ENCODE measurements at regions not wholly inside any gene's neighbourhood (a gene's known extent, or its start where the extent isn't known, plus 50 kb on each side); places are given as distances from the start of the nearest gene placed in this dataset.

GRCh38 chr12:115203701-115204100, 519.7 kb upstream of the TBX3 start (continued):
- TF ChIP-seq, protein P1, sequence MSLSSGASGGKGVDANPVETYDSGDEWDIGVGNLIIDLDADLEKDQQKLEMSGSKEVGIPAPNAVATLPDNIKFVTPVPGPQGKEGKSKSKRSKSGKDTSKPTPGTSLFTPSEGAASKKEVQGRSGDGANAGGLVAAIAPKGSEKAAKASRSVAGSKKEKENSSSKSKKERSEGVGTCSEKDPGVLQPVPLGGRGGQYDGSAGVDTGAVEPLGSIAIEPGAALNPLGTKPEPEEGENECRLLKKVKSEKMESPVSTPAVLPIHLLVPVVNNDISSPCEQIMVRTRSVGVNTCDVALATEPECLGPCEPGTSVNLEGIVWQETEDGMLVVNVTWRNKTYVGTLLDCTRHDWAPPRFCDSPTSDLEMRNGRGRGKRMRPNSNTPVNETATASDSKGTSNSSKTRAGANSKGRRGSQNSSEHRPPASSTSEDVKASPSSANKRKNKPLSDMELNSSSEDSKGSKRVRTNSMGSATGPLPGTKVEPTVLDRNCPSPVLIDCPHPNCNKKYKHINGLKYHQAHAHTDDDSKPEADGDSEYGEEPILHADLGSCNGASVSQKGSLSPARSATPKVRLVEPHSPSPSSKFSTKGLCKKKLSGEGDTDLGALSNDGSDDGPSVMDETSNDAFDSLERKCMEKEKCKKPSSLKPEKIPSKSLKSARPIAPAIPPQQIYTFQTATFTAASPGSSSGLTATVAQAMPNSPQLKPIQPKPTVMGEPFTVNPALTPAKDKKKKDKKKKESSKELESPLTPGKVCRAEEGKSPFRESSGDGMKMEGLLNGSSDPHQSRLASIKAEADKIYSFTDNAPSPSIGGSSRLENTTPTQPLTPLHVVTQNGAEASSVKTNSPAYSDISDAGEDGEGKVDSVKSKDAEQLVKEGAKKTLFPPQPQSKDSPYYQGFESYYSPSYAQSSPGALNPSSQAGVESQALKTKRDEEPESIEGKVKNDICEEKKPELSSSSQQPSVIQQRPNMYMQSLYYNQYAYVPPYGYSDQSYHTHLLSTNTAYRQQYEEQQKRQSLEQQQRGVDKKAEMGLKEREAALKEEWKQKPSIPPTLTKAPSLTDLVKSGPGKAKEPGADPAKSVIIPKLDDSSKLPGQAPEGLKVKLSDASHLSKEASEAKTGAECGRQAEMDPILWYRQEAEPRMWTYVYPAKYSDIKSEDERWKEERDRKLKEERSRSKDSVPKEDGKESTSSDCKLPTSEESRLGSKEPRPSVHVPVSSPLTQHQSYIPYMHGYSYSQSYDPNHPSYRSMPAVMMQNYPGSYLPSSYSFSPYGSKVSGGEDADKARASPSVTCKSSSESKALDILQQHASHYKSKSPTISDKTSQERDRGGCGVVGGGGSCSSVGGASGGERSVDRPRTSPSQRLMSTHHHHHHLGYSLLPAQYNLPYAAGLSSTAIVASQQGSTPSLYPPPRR (CRISPR knock-in tag; IDR thresholded peaks at IDR 0.05; ENCODE audit: borderline replicate concordance) = no peak
- TF ChIP-seq ZNF785 (CRISPR knock-in tag; IDR thresholded peaks at IDR 0.05) (no peak), MECOM (CRISPR knock-in tag; IDR thresholded peaks at IDR 0.05) (no peak), MTF1 (CRISPR knock-in tag; IDR thresholded peaks at IDR 0.05; ENCODE audit: borderline replicate concordance) (no peak), SMARCA4 (IDR thresholded peaks at IDR 0.05) (no peak), EWSR1 (IDR thresholded peaks at IDR 0.05; ENCODE audit: borderline replicate concordance, low read depth, partially characterized antibody) (no peak), CEBPB (tag; IDR thresholded peaks at IDR 0.05) (no peak), SRSF3 (IDR thresholded peaks at IDR 0.05; ENCODE audit: insufficient read depth, low read length) (no peak)

Data from K562 (cell line).